HEK293 (cell line): ENCODE measurements at regions not wholly inside any gene's neighbourhood (a gene's known extent, or its start where the extent isn't known, plus 50 kb on each side); places are given as distances from the start of the nearest gene placed in this dataset.

Experiments
- CTCF ChIA-PET: fragments of 350-600 bp; formaldehyde crosslinking; extraction: SDS; loops from one replicate; lab custom pipeline; 2021; ENCODE audit warnings: antibody characterized with exemption; lab: Yijun Ruan, JAX
- POLR2A ChIA-PET: fragments of 300-600 bp; formaldehyde crosslinking; extraction: SDS; loops from one replicate; lab custom pipeline; 2020; ENCODE audit warnings: antibody characterized with exemption, inconsistent platforms; lab: Yijun Ruan, JAX
- H3K27ac ChIP-seq: fragments of 200-500 bp; sonication (Bioruptor generic); 2 replicates; pipeline ENCODE4 v1.5.1; 2014; ENCODE audit warnings: low read depth, low read length, control low read depth, inconsistent platforms; ENCODE audit errors: extremely low read depth
- H3K36me3 ChIP-seq, 2 experiments: fragments of 200-500 bp in 1 of 2; sonication (Bioruptor generic) in 1 of 2; 1 replicate in 1 of 2; 2 replicates in 1 of 2; pipeline ENCODE4 v1.5.1; 2014 to 2017; ENCODE audit warnings: inconsistent platforms in 2 of 2, low read length in 2 of 2; ENCODE audit not compliant: control insufficient read depth in 2 of 2, insufficient read depth in 1 of 2
- H3K4me1 ChIP-seq: fragments of 200-500 bp; sonication (Bioruptor generic); 2 replicates; pipeline ENCODE4 v1.5.1; 2014; ENCODE audit warnings: mild to moderate bottlenecking, low read length, inconsistent platforms; ENCODE audit not compliant: control insufficient read depth, insufficient read depth
- H3K4me3 ChIP-seq: 2 replicates; pipeline ENCODE4 v1.5.1; 2011; ENCODE audit warnings: low read depth, mild to moderate bottlenecking, control low read depth, low read length, moderate library complexity
- H3K9me3 ChIP-seq: fragments of 200-500 bp; sonication (Bioruptor generic); 2 replicates; pipeline ENCODE4 v1.5.1; 2014; ENCODE audit warnings: low read depth, low read length, inconsistent platforms; ENCODE audit not compliant: control insufficient read depth, insufficient read depth
- ATF2 ChIP-seq: fragments of 450-650 bp; formaldehyde crosslinking; IDR thresholded peaks from 2 replicates; pipeline ENCODE4 v1.5.1; 2016; ENCODE audit warnings: missing biosample characterization, missing genetic modification characterization, low read depth
- GFI1B ChIP-seq: fragments of 450-650 bp; formaldehyde crosslinking; IDR thresholded peaks from 2 replicates; pipeline ENCODE4 v1.5.1; 2016; ENCODE audit warnings: missing biosample characterization, missing genetic modification characterization
- HOXA7 ChIP-seq: sonication (generic); formaldehyde crosslinking; IDR thresholded peaks from 2 replicates; pipeline ENCODE4 v1.8.1; 2022; ENCODE audit warnings: missing genetic modification reagents, borderline replicate concordance
- MZF1 ChIP-seq: fragments of 450-650 bp; formaldehyde crosslinking; IDR thresholded peaks from 2 replicates; pipeline ENCODE4 v1.5.1; 2017; ENCODE audit warnings: missing biosample characterization, missing genetic modification characterization, borderline replicate concordance
- OSR2 ChIP-seq: fragments of 450-650 bp; formaldehyde crosslinking; IDR thresholded peaks from 2 replicates; pipeline ENCODE4 v1.5.1; 2016; ENCODE audit warnings: missing biosample characterization, missing genetic modification characterization
- OVOL3 ChIP-seq: fragments of 450-650 bp; formaldehyde crosslinking; IDR thresholded peaks from 2 replicates; pipeline ENCODE4 v1.5.1; 2016; ENCODE audit warnings: missing biosample characterization, missing genetic modification characterization
- PRDM1 ChIP-seq: fragments of 450-650 bp; formaldehyde crosslinking; IDR thresholded peaks from 2 replicates; pipeline ENCODE4; 2016; ENCODE audit warnings: missing biosample characterization, missing genetic modification characterization
- WT1 ChIP-seq: fragments of 450-650 bp; formaldehyde crosslinking; IDR thresholded peaks from 2 replicates; pipeline ENCODE4 v1.5.1; 2016; ENCODE audit warnings: missing biosample characterization, missing genetic modification characterization
- ZBTB17 ChIP-seq: fragments of 450-650 bp; formaldehyde crosslinking; IDR thresholded peaks from 2 replicates; pipeline ENCODE4 v1.5.1; 2016; ENCODE audit warnings: missing biosample characterization, missing genetic modification characterization
- ZBTB48 ChIP-seq: fragments of 450-650 bp; formaldehyde crosslinking; IDR thresholded peaks from 2 replicates; pipeline ENCODE4 v1.5.1; 2016; ENCODE audit warnings: missing biosample characterization, missing genetic modification characterization
- ZNF121 ChIP-seq: fragments of 450-650 bp; formaldehyde crosslinking; IDR thresholded peaks from 2 replicates; pipeline ENCODE4 v1.5.1; 2016; ENCODE audit warnings: missing biosample characterization, missing genetic modification characterization
- ZNF266 ChIP-seq: fragments of 450-650 bp; formaldehyde crosslinking; IDR thresholded peaks from 2 replicates; pipeline ENCODE4 v1.5.1; 2016; ENCODE audit warnings: missing biosample characterization, missing genetic modification characterization, low read depth
- ZNF341 ChIP-seq: fragments of 450-650 bp; formaldehyde crosslinking; IDR thresholded peaks from 2 replicates; pipeline ENCODE4; 2016; ENCODE audit warnings: low read depth, missing biosample characterization, missing genetic modification characterization
- ZNF362 ChIP-seq: fragments of 450-650 bp; formaldehyde crosslinking; IDR thresholded peaks from 2 replicates; pipeline ENCODE4 v1.5.1; 2016; ENCODE audit warnings: missing biosample characterization, missing genetic modification characterization
- ZNF501 ChIP-seq: fragments of 450-650 bp; formaldehyde crosslinking; IDR thresholded peaks from 2 replicates; pipeline ENCODE4 v1.5.1; 2016; ENCODE audit warnings: missing biosample characterization, missing genetic modification characterization
- ZNF549 ChIP-seq: fragments of 450-650 bp; IDR thresholded peaks from 2 replicates; pipeline ENCODE4 v1.5.1; 2018; ENCODE audit warnings: missing biosample characterization, missing genetic modification characterization, mild to moderate bottlenecking, inconsistent platforms, moderate library complexity
- ZNF624 ChIP-seq: fragments of 450-650 bp; formaldehyde crosslinking; IDR thresholded peaks from 2 replicates; pipeline ENCODE4 v1.5.1; 2017; ENCODE audit warnings: missing biosample characterization, missing genetic modification characterization
- ZNF707 ChIP-seq: fragments of 450-650 bp; formaldehyde crosslinking; IDR thresholded peaks from 2 replicates; pipeline ENCODE4 v1.5.1; 2016; ENCODE audit warnings: missing biosample characterization, missing genetic modification characterization
- ZNF747 ChIP-seq: fragments of 450-650 bp; formaldehyde crosslinking; IDR thresholded peaks from 2 replicates; pipeline ENCODE4 v1.5.1; 2016; ENCODE audit warnings: missing biosample characterization, missing genetic modification characterization
- TF ChIP-seq, protein P1 (sequence below): fragments of 450-650 bp; formaldehyde crosslinking; conservative IDR thresholded peaks from 2 replicates; pipeline ENCODE4 v1.5.1; 2016; ENCODE audit warnings: low read depth, missing biosample characterization, missing genetic modification characterization
- TF ChIP-seq, protein P2 (sequence below): fragments of 450-650 bp; formaldehyde crosslinking; IDR thresholded peaks from 2 replicates; pipeline ENCODE4 v1.5.1; 2017; ENCODE audit warnings: missing biosample characterization, missing genetic modification characterization
- TF ChIP-seq, protein P3 (sequence below): fragments of 450-650 bp; formaldehyde crosslinking; IDR thresholded peaks from 2 replicates; pipeline ENCODE4; 2016; ENCODE audit warnings: missing biosample characterization, missing genetic modification characterization

DNA sequence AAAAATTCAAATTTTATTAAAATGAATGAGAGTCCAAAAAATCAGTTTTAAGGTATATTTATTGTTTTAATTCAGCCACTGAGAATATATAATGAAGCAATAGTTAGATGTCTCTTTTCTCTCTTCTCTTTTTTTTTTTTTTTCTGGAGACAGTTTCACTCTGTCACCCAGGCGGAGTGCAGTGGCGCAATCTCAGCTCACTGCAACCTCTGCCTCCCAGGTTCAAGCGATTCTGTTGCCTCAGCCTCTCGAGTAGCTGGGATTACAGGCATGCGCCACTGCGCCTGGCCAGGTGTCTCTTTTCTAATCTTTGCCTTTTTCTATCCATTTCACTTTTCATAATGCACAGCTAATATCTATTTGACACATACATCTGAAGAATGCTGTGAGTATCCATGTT lies 307.1 kb upstream of the RGS6 start:
- no peak for TF ChIP-seq OVOL3
- TF ChIP-seq ZNF549 (tag by site-specific recombination) = no peak
- TF ChIP-seq, protein P1, sequence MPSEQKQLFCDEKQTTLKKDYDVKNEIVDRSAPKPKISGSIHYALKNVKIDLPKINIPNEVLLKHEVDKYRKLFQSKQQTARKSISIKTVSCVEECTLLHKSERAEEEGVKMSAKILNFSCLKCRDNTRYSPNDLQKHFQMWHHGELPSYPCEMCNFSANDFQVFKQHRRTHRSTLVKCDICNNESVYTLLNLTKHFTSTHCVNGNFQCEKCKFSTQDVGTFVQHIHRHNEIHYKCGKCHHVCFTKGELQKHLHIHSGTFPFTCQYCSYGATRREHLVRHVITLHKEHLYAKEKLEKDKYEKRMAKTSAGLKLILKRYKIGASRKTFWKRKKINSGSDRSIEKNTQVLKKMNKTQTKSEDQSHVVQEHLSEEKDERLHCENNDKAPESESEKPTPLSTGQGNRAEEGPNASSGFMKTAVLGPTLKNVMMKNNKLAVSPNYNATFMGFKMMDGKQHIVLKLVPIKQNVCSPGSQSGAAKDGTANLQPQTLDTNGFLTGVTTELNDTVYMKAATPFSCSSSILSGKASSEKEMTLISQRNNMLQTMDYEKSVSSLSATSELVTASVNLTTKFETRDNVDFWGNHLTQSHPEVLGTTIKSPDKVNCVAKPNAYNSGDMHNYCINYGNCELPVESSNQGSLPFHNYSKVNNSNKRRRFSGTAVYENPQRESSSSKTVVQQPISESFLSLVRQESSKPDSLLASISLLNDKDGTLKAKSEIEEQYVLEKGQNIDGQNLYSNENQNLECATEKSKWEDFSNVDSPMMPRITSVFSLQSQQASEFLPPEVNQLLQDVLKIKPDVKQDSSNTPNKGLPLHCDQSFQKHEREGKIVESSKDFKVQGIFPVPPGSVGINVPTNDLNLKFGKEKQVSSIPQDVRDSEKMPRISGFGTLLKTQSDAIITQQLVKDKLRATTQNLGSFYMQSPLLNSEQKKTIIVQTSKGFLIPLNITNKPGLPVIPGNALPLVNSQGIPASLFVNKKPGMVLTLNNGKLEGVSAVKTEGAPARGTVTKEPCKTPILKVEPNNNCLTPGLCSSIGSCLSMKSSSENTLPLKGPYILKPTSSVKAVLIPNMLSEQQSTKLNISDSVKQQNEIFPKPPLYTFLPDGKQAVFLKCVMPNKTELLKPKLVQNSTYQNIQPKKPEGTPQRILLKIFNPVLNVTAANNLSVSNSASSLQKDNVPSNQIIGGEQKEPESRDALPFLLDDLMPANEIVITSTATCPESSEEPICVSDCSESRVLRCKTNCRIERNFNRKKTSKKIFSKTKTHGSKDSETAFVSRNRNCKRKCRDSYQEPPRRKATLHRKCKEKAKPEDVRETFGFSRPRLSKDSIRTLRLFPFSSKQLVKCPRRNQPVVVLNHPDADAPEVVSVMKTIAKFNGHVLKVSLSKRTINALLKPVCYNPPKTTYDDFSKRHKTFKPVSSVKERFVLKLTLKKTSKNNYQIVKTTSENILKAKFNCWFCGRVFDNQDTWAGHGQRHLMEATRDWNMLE = no peak
- TF ChIP-seq ZNF341 (tag by site-specific recombination) = no peak
- no peak for TF ChIP-seq ZNF121 (tag by site-specific recombination)
- no peak for TF ChIP-seq ZBTB17 (tag by site-specific recombination)
- TF ChIP-seq, protein P2, sequence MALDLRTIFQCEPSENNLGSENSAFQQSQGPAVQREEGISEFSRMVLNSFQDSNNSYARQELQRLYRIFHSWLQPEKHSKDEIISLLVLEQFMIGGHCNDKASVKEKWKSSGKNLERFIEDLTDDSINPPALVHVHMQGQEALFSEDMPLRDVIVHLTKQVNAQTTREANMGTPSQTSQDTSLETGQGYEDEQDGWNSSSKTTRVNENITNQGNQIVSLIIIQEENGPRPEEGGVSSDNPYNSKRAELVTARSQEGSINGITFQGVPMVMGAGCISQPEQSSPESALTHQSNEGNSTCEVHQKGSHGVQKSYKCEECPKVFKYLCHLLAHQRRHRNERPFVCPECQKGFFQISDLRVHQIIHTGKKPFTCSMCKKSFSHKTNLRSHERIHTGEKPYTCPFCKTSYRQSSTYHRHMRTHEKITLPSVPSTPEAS (tag by site-specific recombination) = no peak
- TF ChIP-seq HOXA7 (CRISPR knock-in tag) = no peak
- TF ChIP-seq GFI1B (tag by site-specific recombination) = no peak
- TF ChIP-seq WT1 (tag by site-specific recombination) = no peak
- no peak for TF ChIP-seq ZNF501 (tag by site-specific recombination)
- TF ChIP-seq, protein P3, sequence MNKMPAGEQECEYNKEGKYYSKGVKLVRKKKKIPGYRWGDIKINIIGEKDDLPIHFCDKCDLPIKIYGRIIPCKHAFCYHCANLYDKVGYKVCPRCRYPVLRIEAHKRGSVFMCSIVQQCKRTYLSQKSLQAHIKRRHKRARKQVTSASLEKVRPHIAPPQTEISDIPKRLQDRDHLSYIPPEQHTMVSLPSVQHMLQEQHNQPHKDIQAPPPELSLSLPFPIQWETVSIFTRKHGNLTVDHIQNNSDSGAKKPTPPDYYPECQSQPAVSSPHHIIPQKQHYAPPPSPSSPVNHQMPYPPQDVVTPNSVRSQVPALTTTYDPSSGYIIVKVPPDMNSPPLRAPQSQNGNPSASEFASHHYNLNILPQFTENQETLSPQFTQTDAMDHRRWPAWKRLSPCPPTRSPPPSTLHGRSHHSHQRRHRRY (tag by site-specific recombination) = no peak
- no peak for TF ChIP-seq OSR2 (tag by site-specific recombination)
- TF ChIP-seq PRDM1 = no peak
- Histone ChIP-seq H3K4me3 (no peak overlapping the region), H3K4me1 (peaks cover 10% of the 10 kb centered on the region; the same call in 1 of the 2 replicates), H3K27ac (no peak overlapping the region), H3K36me3 (no peaks in the 10 kb centered on the region; a peak in 1 of 3 replicates), H3K9me3 (no peaks in the 10 kb centered on the region)
- ChIA-PET POLR2A (no interaction called here), CTCF (no interaction called here)

DNA sequence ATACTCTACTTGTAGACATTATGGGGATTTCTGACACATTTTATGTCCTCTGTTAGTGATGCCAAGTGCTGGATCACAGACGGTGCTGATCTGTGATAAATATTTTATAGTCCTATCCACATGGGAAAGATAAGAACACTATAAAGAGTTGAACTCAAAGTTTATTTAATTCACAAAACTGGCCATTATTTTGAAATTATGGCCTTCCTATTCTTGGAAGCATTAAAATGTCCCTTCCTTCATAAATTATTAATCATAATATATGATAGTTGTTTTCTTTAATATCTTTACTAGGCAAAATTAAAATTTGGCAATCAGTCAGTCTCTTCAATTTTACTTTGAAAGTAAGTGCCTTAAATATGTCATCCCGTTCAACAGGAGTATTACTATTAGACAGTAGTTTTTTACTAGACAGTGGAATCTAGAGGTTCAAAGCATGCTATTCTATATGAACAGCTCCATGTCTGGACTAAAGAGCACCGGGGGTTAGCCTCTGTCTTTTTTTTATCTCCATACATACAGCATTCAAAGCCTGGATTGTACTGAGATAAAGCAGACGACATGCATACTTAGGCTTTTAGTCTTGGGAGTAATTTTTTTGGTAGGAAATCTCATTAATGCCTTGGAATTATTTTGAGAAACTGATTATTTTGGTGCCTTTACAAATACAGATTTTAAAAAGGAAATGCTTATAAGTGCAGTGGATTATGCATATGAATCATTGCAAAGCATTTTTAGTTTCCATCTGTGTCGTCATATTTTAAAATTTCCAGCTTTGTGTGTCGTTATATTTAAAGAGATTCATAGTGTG lies 306.1 kb upstream of the RGS6 start:
- CTCF ChIA-PET = interaction anchor here (1.0 kb wide), 1 partner anchor 30 kb away, joined by 3 read pairs; no protein-coding TSS in a partner anchor

More for the DNA sequence above, 306.1 kb upstream of the RGS6 start:
- H3K27ac ChIP-seq = no peak overlapping the region
- H3K36me3 ChIP-seq = no peaks in the 10 kb centered on the region; a peak in 1 of 3 replicates
- H3K4me1 ChIP-seq = peaks cover 10% of the 10 kb centered on the region; the same call in 1 of the 2 replicates
- POLR2A ChIA-PET = no interaction called here
- no peak for TF ChIP-seq ZNF624 (tag by site-specific recombination)
- no peak for TF ChIP-seq ZNF266
- TF ChIP-seq ZNF362 (tag by site-specific recombination) = no peak
- no peak for TF ChIP-seq ZNF707 (tag by site-specific recombination)
- TF ChIP-seq ZNF747 (tag by site-specific recombination) = no peak
- TF ChIP-seq MZF1 (tag by site-specific recombination) = no peak
- no peak for TF ChIP-seq ATF2 (tag by site-specific recombination)
- no peak for TF ChIP-seq ZBTB48 (tag by site-specific recombination)
- H3K4me3 ChIP-seq = no peak overlapping the region
- H3K9me3 ChIP-seq = no peaks in the 10 kb centered on the region
